ENCODE measurements at regions not wholly inside any gene's neighbourhood (a gene's known extent, or its start where the extent isn't known, plus 50 kb on each side); places are given as distances from the start of the nearest gene placed in this dataset.

DNA sequence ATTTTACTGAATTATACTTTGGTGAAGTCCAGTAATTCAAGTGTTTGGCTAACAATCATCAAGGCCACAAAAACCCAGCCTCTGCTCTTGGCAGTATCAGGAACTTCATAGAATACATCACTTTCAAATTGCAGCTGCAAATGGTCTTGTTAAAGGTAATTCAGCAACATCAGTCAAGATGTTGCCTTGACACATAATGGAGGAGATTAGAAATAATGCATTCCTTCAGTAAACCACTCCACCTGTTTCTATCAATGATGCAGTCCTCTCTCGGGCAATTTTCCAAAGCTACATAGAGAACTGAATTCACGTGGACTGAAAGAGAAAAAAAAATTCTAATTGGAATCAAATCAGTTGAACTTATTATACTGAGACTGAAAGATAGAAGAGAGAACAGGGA, 279.3 kb downstream of the VGLL3 start:
- no peaks in the 10 kb centered on the region for H3K36me3 Mint-ChIP-seq
- CTCF ChIA-PET = no interaction called here
- Histone ChIP-seq H3K4me3 (ENCODE audit: control insufficient read depth in 1 of 2, extremely low read depth in 1 of 2, low read length in 1 of 2) (no peak overlapping the region), H3K36me3 (ENCODE audit: control insufficient read depth in 2 of 2, extremely low read depth in 1 of 2, insufficient read depth in 1 of 2, low read length in 1 of 2) (no peaks in the 10 kb centered on the region), H3K9me3 (no peaks in the 10 kb centered on the region), H3K4me1 (ENCODE audit: control insufficient read depth in 1 of 2, extremely low read depth in 1 of 2, insufficient read depth in 2 of 2, low read length in 2 of 2) (no peaks in the 10 kb centered on the region), H3K27me3 (replicated peaks in 1 of 2; ENCODE audit: control insufficient read depth in 2 of 2, extremely low read depth in 1 of 2, insufficient read depth in 2 of 2, low read length in 1 of 2) (no peaks in the 10 kb centered on the region), H3K27ac (ENCODE audit: low read length) (no peak overlapping the region)
- WGBS (ENCODE audit: insufficient coverage) = no CpG with 5 or more reads among the region's 2 CpGs
- no peak overlapping the region for H3K27ac Mint-ChIP-seq
- no peak for DNase-seq
- peaks cover 3 to 19% (median 15%) of the 10 kb centered on the region in 3 donors for H3K9me3 Mint-ChIP-seq
- ATAC-seq (replicated peaks in 1 of 4) = no peak
- no peaks in the 10 kb centered on the region for H3K4me1 Mint-ChIP-seq
- POLR2A ChIA-PET = no interaction called here
- H3K27me3 Mint-ChIP-seq = no peaks in the 10 kb centered on the region
- H3K4me3 Mint-ChIP-seq = no peak overlapping the region

DNA sequence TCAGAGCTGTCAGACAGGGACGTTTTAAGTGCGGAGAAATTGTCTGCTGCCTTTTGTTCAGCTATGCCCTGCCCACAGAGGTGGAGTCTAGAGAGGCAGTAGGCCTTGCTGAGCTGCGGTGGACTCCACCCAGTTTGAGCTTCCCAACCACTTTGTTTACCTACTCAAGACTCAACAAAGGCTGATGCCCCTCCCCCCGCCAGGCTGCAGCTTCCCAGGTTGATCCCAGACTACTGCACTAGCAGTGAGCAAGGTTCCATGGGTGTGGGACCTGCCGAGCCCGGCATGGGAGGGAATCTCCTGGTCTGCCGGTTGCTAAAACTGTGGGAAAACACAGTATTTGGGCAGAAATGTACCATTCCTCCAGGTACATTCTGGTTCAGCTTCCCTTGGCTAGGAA, 282.1 kb downstream of the VGLL3 start:
- no peak for ATAC-seq (replicated peaks in 1 of 4)
- Mint-ChIP-seq H3K9me3 (peaks cover 11 to 30% (median 24%) of the 10 kb centered on the region in 3 donors), H3K4me1 (no peaks in the 10 kb centered on the region), H3K27ac (no peak overlapping the region), H3K36me3 (no peaks in the 10 kb centered on the region), H3K4me3 (no peak overlapping the region), H3K27me3 (no peaks in the 10 kb centered on the region)
- CTCF ChIA-PET = no interaction called here
- Histone ChIP-seq H3K36me3 (ENCODE audit: control insufficient read depth in 2 of 2, extremely low read depth in 1 of 2, insufficient read depth in 1 of 2, low read length in 1 of 2) (no peaks in the 10 kb centered on the region), H3K4me3 (ENCODE audit: control insufficient read depth in 1 of 2, extremely low read depth in 1 of 2, low read length in 1 of 2) (no peak overlapping the region), H3K27me3 (replicated peaks in 1 of 2; ENCODE audit: control insufficient read depth in 2 of 2, extremely low read depth in 1 of 2, insufficient read depth in 2 of 2, low read length in 1 of 2) (no peaks in the 10 kb centered on the region), H3K4me1 (ENCODE audit: control insufficient read depth in 1 of 2, extremely low read depth in 1 of 2, insufficient read depth in 2 of 2, low read length in 2 of 2) (no peaks in the 10 kb centered on the region), H3K27ac (ENCODE audit: low read length) (no peak overlapping the region), H3K9me3 (no peaks in the 10 kb centered on the region)
- no peak for DNase-seq
- WGBS (ENCODE audit: insufficient coverage) = 100% methylated on average over 4 of the region's 7 CpGs
- POLR2A ChIA-PET = no interaction called here

DNA sequence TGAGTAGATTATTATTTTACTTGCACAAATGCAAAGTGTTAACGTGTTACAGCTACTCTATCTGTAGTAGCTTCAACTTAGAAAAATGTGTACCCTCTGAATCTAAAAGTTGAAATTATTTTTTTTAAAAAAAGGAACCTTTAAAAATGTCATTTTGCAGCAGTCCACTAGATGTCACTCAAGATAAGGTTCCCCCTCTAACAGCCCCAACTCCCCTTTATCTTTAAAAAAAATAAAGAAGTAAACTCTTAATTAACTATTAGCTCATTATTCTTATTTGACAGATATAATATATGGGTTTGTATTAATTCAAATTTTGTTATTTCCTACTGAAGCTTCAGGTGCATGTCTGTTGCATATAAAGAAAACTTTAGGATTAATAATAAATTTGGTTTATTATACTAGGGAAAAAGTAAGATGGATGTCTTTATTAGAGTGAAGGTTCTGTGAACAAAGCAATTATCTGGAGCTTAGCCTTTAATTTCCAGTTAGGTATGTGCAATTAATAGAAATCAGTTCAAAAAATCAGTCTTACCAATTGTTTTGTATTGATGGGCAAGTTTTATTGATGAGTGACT, 288.5 kb downstream of the VGLL3 start:
- no peak overlapping the region for H3K27ac ChIP-seq (ENCODE audit: low read length)
- H3K4me3 ChIP-seq (ENCODE audit: control insufficient read depth in 1 of 2, extremely low read depth in 1 of 2, low read length in 1 of 2) = no peak overlapping the region
- H3K36me3 ChIP-seq (ENCODE audit: control insufficient read depth in 2 of 2, extremely low read depth in 1 of 2, insufficient read depth in 1 of 2, low read length in 1 of 2) = no peaks in the 10 kb centered on the region
- Mint-ChIP-seq H3K9me3 (peaks cover 9 to 23% (median 16%) of the 10 kb centered on the region in 3 donors), H3K27me3 (no peaks in the 10 kb centered on the region), H3K36me3 (no peaks in the 10 kb centered on the region), H3K27ac (no peak overlapping the region), H3K4me1 (no peaks in the 10 kb centered on the region), H3K4me3 (no peak overlapping the region)
- CTCF ChIA-PET = interaction anchor here in 1 of 2 donors (0.9 kb wide), 1 partner anchor 30 kb away, joined by 3 read pairs; no protein-coding TSS in a partner anchor
- H3K27me3 ChIP-seq (replicated peaks in 1 of 2; ENCODE audit: control insufficient read depth in 2 of 2, extremely low read depth in 1 of 2, insufficient read depth in 2 of 2, low read length in 1 of 2) = no peaks in the 10 kb centered on the region
- no peaks in the 10 kb centered on the region for H3K9me3 ChIP-seq
- no CpG with 5 or more reads among the region's 1 CpG for WGBS (ENCODE audit: insufficient coverage)
- DNase-seq (no peak), ATAC-seq (replicated peaks in 1 of 4) (no peak)
- POLR2A ChIA-PET = no interaction called here
- no peaks in the 10 kb centered on the region for H3K4me1 ChIP-seq (ENCODE audit: control insufficient read depth in 1 of 2, extremely low read depth in 1 of 2, insufficient read depth in 2 of 2, low read length in 2 of 2)

DNA sequence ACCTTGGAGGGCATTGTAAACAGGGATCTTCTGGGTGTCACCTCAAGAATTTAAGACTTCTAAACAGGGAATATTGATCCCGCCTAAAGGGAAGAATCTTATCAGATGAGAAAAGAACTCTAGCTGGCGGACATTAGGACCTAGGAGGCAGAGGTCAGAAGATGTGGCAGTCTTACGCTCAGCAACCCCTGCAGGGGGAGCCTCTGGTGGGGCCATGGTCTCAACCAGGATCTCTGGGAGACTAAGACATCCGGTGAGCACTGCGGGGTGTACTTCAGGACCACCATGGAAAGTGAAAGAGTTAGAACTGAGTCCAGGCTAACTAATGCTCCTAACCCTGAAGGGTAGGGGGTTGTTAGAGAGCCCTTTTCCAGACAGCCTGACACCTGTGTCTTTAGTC, 295.2 kb downstream of the VGLL3 start:
- Histone ChIP-seq H3K9me3 (no peaks in the 10 kb centered on the region), H3K36me3 (ENCODE audit: control insufficient read depth in 2 of 2, extremely low read depth in 1 of 2, insufficient read depth in 1 of 2, low read length in 1 of 2) (no peaks in the 10 kb centered on the region), H3K4me1 (ENCODE audit: control insufficient read depth in 1 of 2, extremely low read depth in 1 of 2, insufficient read depth in 2 of 2, low read length in 2 of 2) (no peaks in the 10 kb centered on the region), H3K4me3 (ENCODE audit: control insufficient read depth in 1 of 2, extremely low read depth in 1 of 2, low read length in 1 of 2) (no peak overlapping the region), H3K27ac (ENCODE audit: low read length) (no peak overlapping the region), H3K27me3 (replicated peaks in 1 of 2; ENCODE audit: control insufficient read depth in 2 of 2, extremely low read depth in 1 of 2, insufficient read depth in 2 of 2, low read length in 1 of 2) (no peaks in the 10 kb centered on the region)
- DNase-seq (no peak), ATAC-seq (replicated peaks in 1 of 4) (no peak)
- Mint-ChIP-seq H3K4me3 (no peak overlapping the region), H3K4me1 (no peaks in the 10 kb centered on the region), H3K27me3 (no peaks in the 10 kb centered on the region), H3K36me3 (no peaks in the 10 kb centered on the region), H3K9me3 (peaks cover 5 to 11% (median 7%) of the 10 kb centered on the region in 3 donors), H3K27ac (no peak overlapping the region)
- POLR2A ChIA-PET = no interaction called here
- CTCF ChIA-PET = no interaction called here
- WGBS (ENCODE audit: insufficient coverage) = 89% methylated on average over 4 of the region's 5 CpGs

DNA sequence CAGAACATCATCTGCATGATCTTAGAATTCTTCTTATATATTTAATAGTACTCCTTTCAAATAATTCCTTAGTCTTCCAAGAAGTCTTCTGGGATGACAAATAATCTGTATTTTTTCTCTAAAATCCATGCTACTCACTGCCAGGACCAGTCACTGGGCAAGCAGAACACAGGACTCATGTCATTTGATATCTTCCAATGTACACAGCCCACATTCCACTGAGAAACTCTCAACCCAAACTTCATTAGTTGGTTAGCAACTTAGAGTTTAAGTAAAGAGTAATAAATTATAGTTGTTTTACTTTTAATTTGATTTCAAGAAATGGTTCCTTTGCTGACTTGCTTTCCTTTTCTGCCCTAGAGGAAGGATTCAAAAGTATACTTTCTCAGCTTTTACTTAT, 317.0 kb downstream of the VGLL3 start:
- no peaks in the 10 kb centered on the region for H3K36me3 Mint-ChIP-seq
- H3K27ac ChIP-seq (ENCODE audit: low read length) = no peak overlapping the region

DNA sequence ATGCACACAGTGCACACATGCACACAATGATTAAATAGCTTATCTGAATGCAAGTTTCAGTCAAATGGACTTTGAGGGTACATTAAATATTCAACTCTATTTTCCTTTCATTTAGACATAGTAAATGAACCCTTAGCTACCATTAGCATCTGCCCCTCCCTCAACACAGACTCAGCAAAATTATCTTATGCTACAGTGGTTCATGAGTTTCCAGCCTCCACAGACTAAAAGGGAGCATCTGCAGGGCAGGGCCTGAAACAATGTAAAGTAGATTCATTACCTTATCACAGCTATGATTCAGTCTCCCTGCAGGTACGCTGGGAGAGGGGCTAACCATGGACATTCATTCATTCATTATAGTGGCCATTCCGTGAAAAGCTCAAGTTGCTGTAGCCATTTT, 329.1 kb downstream of the VGLL3 start:
- H3K27me3 Mint-ChIP-seq = no peaks in the 10 kb centered on the region
- H3K36me3 Mint-ChIP-seq = no peaks in the 10 kb centered on the region
- Histone ChIP-seq H3K27ac (ENCODE audit: low read length) (no peak overlapping the region), H3K4me1 (ENCODE audit: control insufficient read depth in 1 of 2, extremely low read depth in 1 of 2, insufficient read depth in 2 of 2, low read length in 2 of 2) (no peaks in the 10 kb centered on the region), H3K36me3 (ENCODE audit: control insufficient read depth in 2 of 2, extremely low read depth in 1 of 2, insufficient read depth in 1 of 2, low read length in 1 of 2) (no peaks in the 10 kb centered on the region), H3K9me3 (no peaks in the 10 kb centered on the region), H3K27me3 (replicated peaks in 1 of 2; ENCODE audit: control insufficient read depth in 2 of 2, extremely low read depth in 1 of 2, insufficient read depth in 2 of 2, low read length in 1 of 2) (no peaks in the 10 kb centered on the region), H3K4me3 (ENCODE audit: control insufficient read depth in 1 of 2, extremely low read depth in 1 of 2, low read length in 1 of 2) (no peak overlapping the region)
- ChIA-PET POLR2A (no interaction called here), CTCF (no interaction called here)
- H3K27ac Mint-ChIP-seq = no peak overlapping the region
- WGBS (ENCODE audit: insufficient coverage) = 80% methylated on average over 1 of the region's 2 CpGs
- ATAC-seq (replicated peaks in 1 of 4) (no peak), DNase-seq (no peak)
- peaks cover 4 to 8% (median 7%) of the 10 kb centered on the region in 3 donors for H3K9me3 Mint-ChIP-seq
- no peaks in the 10 kb centered on the region for H3K4me1 Mint-ChIP-seq
- H3K4me3 Mint-ChIP-seq = no peak overlapping the region

More for the DNA sequence above, 317.0 kb downstream of the VGLL3 start:
- DNase-seq = no peak
- ATAC-seq (replicated peaks in 1 of 4) = no peak
- H3K4me3 Mint-ChIP-seq = no peak overlapping the region
- no peak overlapping the region for H3K4me3 ChIP-seq (ENCODE audit: control insufficient read depth in 1 of 2, extremely low read depth in 1 of 2, low read length in 1 of 2)
- no peaks in the 10 kb centered on the region for H3K4me1 ChIP-seq (ENCODE audit: control insufficient read depth in 1 of 2, extremely low read depth in 1 of 2, insufficient read depth in 2 of 2, low read length in 2 of 2)
- peaks cover 20 to 37% (median 21%) of the 10 kb centered on the region in 3 donors for H3K9me3 Mint-ChIP-seq
- CTCF ChIA-PET = no interaction called here
- no peaks in the 10 kb centered on the region for H3K9me3 ChIP-seq
- H3K27me3 Mint-ChIP-seq = no peaks in the 10 kb centered on the region
- no peaks in the 10 kb centered on the region for H3K4me1 Mint-ChIP-seq
- no peaks in the 10 kb centered on the region for H3K36me3 ChIP-seq (ENCODE audit: control insufficient read depth in 2 of 2, extremely low read depth in 1 of 2, insufficient read depth in 1 of 2, low read length in 1 of 2)
- H3K27ac Mint-ChIP-seq = no peak overlapping the region
- no peaks in the 10 kb centered on the region for H3K27me3 ChIP-seq (replicated peaks in 1 of 2; ENCODE audit: control insufficient read depth in 2 of 2, extremely low read depth in 1 of 2, insufficient read depth in 2 of 2, low read length in 1 of 2)
- POLR2A ChIA-PET = no interaction called here

DNA sequence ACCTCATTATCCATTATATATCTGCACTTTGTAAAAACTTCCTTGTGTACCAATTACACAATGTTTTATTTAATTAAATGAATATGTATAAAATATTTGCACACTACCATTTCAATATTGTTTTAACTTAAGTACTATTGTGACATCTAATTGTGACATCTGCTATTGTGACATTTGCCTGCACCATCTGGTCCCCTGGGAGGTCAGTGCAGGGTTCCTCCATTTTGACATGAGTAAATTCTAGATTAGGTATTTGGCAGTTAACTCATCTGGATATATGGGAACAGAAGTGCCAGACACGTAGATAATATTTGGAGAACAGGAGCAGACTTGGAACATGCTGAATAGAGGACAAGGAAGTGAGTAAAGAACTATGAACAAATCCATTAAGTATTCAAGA, 332.1 kb downstream of the VGLL3 start:
- no peaks in the 10 kb centered on the region for H3K36me3 ChIP-seq (ENCODE audit: control insufficient read depth in 2 of 2, extremely low read depth in 1 of 2, insufficient read depth in 1 of 2, low read length in 1 of 2)
- Mint-ChIP-seq H3K27me3 (no peaks in the 10 kb centered on the region), H3K4me1 (no peaks in the 10 kb centered on the region), H3K36me3 (no peaks in the 10 kb centered on the region), H3K27ac (no peak overlapping the region), H3K9me3 (peaks cover 0 to 6% (median 0%) of the 10 kb centered on the region in 3 donors), H3K4me3 (no peak overlapping the region)
- ChIA-PET CTCF (no interaction called here), POLR2A (no interaction called here)
- H3K27ac ChIP-seq (ENCODE audit: low read length) = no peak overlapping the region
- DNase-seq = no peak
- H3K9me3 ChIP-seq = no peaks in the 10 kb centered on the region
- no CpG with 5 or more reads among the region's 1 CpG for WGBS (ENCODE audit: insufficient coverage)
- no peaks in the 10 kb centered on the region for H3K27me3 ChIP-seq (replicated peaks in 1 of 2; ENCODE audit: control insufficient read depth in 2 of 2, extremely low read depth in 1 of 2, insufficient read depth in 2 of 2, low read length in 1 of 2)
- no peak overlapping the region for H3K4me3 ChIP-seq (ENCODE audit: control insufficient read depth in 1 of 2, extremely low read depth in 1 of 2, low read length in 1 of 2)
- no peak for ATAC-seq (replicated peaks in 1 of 4)
- no peaks in the 10 kb centered on the region for H3K4me1 ChIP-seq (ENCODE audit: control insufficient read depth in 1 of 2, extremely low read depth in 1 of 2, insufficient read depth in 2 of 2, low read length in 2 of 2)

Measured in T-cell (primary cell).